ENCODE measurements at regions not wholly inside any gene's neighbourhood (a gene's known extent, or its start where the extent isn't known, plus 50 kb on each side); places are given as distances from the start of the nearest gene placed in this dataset.

DNA sequence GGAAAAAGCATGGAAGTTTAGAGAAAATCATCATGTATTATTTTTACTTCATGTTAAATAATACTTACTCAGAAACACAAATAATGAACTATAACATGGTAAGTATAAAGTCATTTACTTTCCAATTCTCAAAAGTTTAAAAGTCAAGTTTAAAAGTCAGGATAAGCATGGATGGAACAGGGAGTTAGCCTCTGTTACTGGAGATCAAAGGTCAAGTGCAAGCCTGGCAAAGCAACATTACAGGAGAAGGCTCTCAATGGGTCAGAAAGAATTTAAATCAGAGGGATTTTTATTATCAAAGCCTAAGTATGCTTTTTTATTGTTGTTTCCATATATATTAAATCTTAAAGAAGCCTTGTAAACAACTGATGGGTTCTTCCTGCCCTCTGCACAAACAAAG, 505.4 kb downstream of the KCNA4 start (continued):
- TF ChIP-seq REST (IDR thresholded peaks at IDR 0.05; ENCODE audit: low read depth) (no peak), JUND (IDR thresholded peaks at IDR 0.05) (no peak), EGR1 (IDR thresholded peaks at IDR 0.05; ENCODE audit: low read depth) (no peak), SIN3A (IDR thresholded peaks at IDR 0.05; ENCODE audit: low read depth) (no peak), EZH2 (IDR thresholded peaks at IDR 0.05) (no peak)

GRCh38 chr11:29507376-29507775, 509.5 kb downstream of the KCNA4 start:
- Histone ChIP-seq H2AFZ (ENCODE audit: low read depth, low read length, poor library complexity, severe bottlenecking) (no peak overlapping the region), H3K4me2 (ENCODE audit: low read length) (no peak overlapping the region), H3K27me3 (ENCODE audit: insufficient read depth, low read length) (no peaks in the 10 kb centered on the region; the same call in 1 of the 2 replicates), H3K4me1 (ENCODE audit: control insufficient read depth in 1 of 2, insufficient read depth in 2 of 2, low read length in 2 of 2) (no peaks in the 10 kb centered on the region), H3K9me2 (ENCODE audit: insufficient read depth) (no peaks in the 10 kb centered on the region; the same call in 1 of the 2 replicates), H3K4me3 (replicated peaks in 1 of 2; ENCODE audit: low read depth in 1 of 2, low read length in 2 of 2) (no peak overlapping the region), H4K20me1 (ENCODE audit: insufficient read depth) (no peaks in the 10 kb centered on the region), H3K9me3 (ENCODE audit: control insufficient read depth in 1 of 2, insufficient read depth in 1 of 2, low read depth in 1 of 2, low read length in 2 of 2) (no peaks in the 10 kb centered on the region), H3K79me2 (ENCODE audit: insufficient read depth, low read length) (no peaks in the 10 kb centered on the region), H3K9ac (ENCODE audit: low read length) (no peak overlapping the region), H3K27ac (ENCODE audit: low read depth, low read length) (no peak overlapping the region), H3K36me3 (ENCODE audit: control insufficient read depth in 1 of 2, insufficient read depth in 2 of 2, low read length in 2 of 2) (no peaks in the 10 kb centered on the region)
- DNase-seq (ENCODE audit: low read depth, low spot score) (no peak), ATAC-seq (no peak)
- RAD21 ChIA-PET (ENCODE audit: low non-redundant PET in 1 of 2, low total read pairs in 2 of 2, uncharacterized antibody in 2 of 2, unreplicated experiment in 2 of 2), result no interaction called here
- CTCF ChIA-PET, result no interaction called here
- intact Hi-C loops (cut with micrococcal nuclease), result no loop called here
- POLR2A ChIA-PET, result no interaction called here
- no TSS peak for BruUV-seq (replicated peaks)
- TF ChIP-seq RAD21 (IDR thresholded peaks at IDR 0.05; ENCODE audit: low read depth) (no peak), ELF1 (IDR thresholded peaks at IDR 0.05; ENCODE audit: borderline replicate concordance, low read depth) (no peak), FOSL1 (IDR thresholded peaks at IDR 0.05; ENCODE audit: low read depth) (no peak), YY1 (IDR thresholded peaks at IDR 0.05; ENCODE audit: extremely low read depth, insufficient replicate concordance, low read depth, low read length) (no peak), JUND (IDR thresholded peaks at IDR 0.05) (no peak)
